Upper lobe of left lung (tissue), 4 donors: ENCODE measurements at regions not wholly inside any gene's neighbourhood (a gene's known extent, or its start where the extent isn't known, plus 50 kb on each side); places are given as distances from the start of the nearest gene placed in this dataset.

Source experiments
- CTCF ChIP-seq, 6 experiments: fragments of 450-650 bp in 4 of 6; fragments of 200-600 bp in 2 of 6; sonication (generic) in 2 of 6; IDR thresholded peaks; one replicate each; pipeline ENCODE4 v1.5.1; 2016 to 2019; ENCODE audit warnings: antibody characterized with exemption in 6 of 6
- POLR2A ChIP-seq, 4 donors: fragments of 450-650 bp; IDR thresholded peaks; one replicate each; pipeline ENCODE4 v1.5.1; 2016 to 2017; ENCODE audit warnings: antibody characterized with exemption in 4 of 4, mild to moderate bottlenecking in 2 of 4
- POLR2AphosphoS5 ChIP-seq, 2 donors: sonication (generic); formaldehyde crosslinking; IDR thresholded peaks; one replicate each; pipeline ENCODE4 v1.5.1; 2017; ENCODE audit warnings: antibody characterized with exemption in 2 of 2

GRCh38 chr18:6666012-6666685 lies 63.4 kb upstream of the ARHGAP28 start:
- TF ChIP-seq POLR2A (IDR thresholded peaks at IDR 0.05) (no peak), CTCF (IDR thresholded peaks at IDR 0.05) (no peak), POLR2AphosphoS5 (IDR thresholded peaks at IDR 0.05) (no peak)
